Karpas-422 (cell line): ENCODE measurements at regions not wholly inside any gene's neighbourhood (a gene's known extent, or its start where the extent isn't known, plus 50 kb on each side); places are given as distances from the start of the nearest gene placed in this dataset.

Experiments
- DNase-seq: peaks from one replicate; pipeline ENCODE4 v3.0.0-alpha.2; 2015
- H2AFZ ChIP-seq: fragments of 200-600 bp; sonication (generic); 2 replicates; pipeline ENCODE4 v1.6.1; 2014; ENCODE audit warnings: antibody characterized with exemption, low read length, mixed read lengths
- H3K27ac ChIP-seq: fragments of 200-600 bp; sonication (generic); 2 replicates; pipeline ENCODE4 v1.5.1; 2014; ENCODE audit warnings: mild to moderate bottlenecking, low read length, moderate library complexity
- H3K27me3 ChIP-seq: fragments of 200-600 bp; sonication (generic); 2 replicates; pipeline ENCODE4 v1.6.1; 2014; ENCODE audit warnings: low read length, mixed read lengths
- H3K36me3 ChIP-seq: fragments of 200-600 bp; sonication (generic); 2 replicates; pipeline ENCODE4 v1.6.1; 2014; ENCODE audit warnings: low read length, mixed read lengths; ENCODE audit not compliant: insufficient read depth
- H3K4me1 ChIP-seq: fragments of 200-600 bp; sonication (generic); 2 replicates; pipeline ENCODE4 v1.6.1; 2014; ENCODE audit warnings: mild to moderate bottlenecking, low read length, mixed read lengths
- H3K4me2 ChIP-seq: fragments of 200-600 bp; sonication (generic); 2 replicates; pipeline ENCODE4 v1.6.1; 2014; ENCODE audit warnings: low read length, low read depth, mild to moderate bottlenecking; ENCODE audit not compliant: poor library complexity, severe bottlenecking
- H3K4me3 ChIP-seq: fragments of 200-600 bp; sonication (generic); 2 replicates; pipeline ENCODE4 v1.5.1; 2014; ENCODE audit warnings: mild to moderate bottlenecking, antibody characterized with exemption, low read length, mixed read lengths
- H3K79me2 ChIP-seq: fragments of 200-600 bp; sonication (generic); 2 replicates; pipeline ENCODE4 v1.6.1; 2014; ENCODE audit warnings: mild to moderate bottlenecking, low read length, mixed read lengths
- H3K9ac ChIP-seq: fragments of 200-600 bp; sonication (generic); 2 replicates; pipeline ENCODE4 v1.6.0; 2014; ENCODE audit warnings: low read length
- H3K9me2 ChIP-seq: fragments of 200-600 bp; sonication (generic), shearing (Covaris generic); replicated peaks from 2 replicates; pipeline ENCODE4 v1.6.0; 2014; ENCODE audit warnings: mild to moderate bottlenecking, low read length, moderate library complexity; ENCODE audit not compliant: insufficient read depth
- H3K9me3 ChIP-seq: fragments of 300-700, 200-600 bp; sonication (generic); 2 replicates; pipeline ENCODE4 v1.6.1; 2014; ENCODE audit warnings: low read length, mixed read lengths
- H4K20me1 ChIP-seq: fragments of 200-600 bp; sonication (generic); 2 replicates; pipeline ENCODE4 v1.6.1; 2014; ENCODE audit warnings: mild to moderate bottlenecking, antibody characterized with exemption, low read length, low read depth; ENCODE audit not compliant: insufficient read depth

- no peak overlapping the region for H3K4me3 ChIP-seq
- H3K27ac ChIP-seq: no peak overlapping the region
- no peaks in the 10 kb centered on the region for H3K9me2 ChIP-seq
- H3K79me2 ChIP-seq: no peaks in the 10 kb centered on the region
- H3K4me2 ChIP-seq: no peak overlapping the region
- H3K9ac ChIP-seq: no peak overlapping the region
- no peaks in the 10 kb centered on the region for H3K27me3 ChIP-seq
- H3K4me1 ChIP-seq: no peaks in the 10 kb centered on the region
- no peaks in the 10 kb centered on the region for H3K36me3 ChIP-seq
- no peak for DNase-seq
- H3K9me3 ChIP-seq: no peaks in the 10 kb centered on the region
- no peaks in the 10 kb centered on the region for H4K20me1 ChIP-seq
- no peak overlapping the region for H2AFZ ChIP-seq
These were observed 275.2 kb downstream of the CDH9 start for GRCh38 chr5:26763215-26763614.

- H3K9me3 ChIP-seq: no peaks in the 10 kb centered on the region
- H3K36me3 ChIP-seq: no peaks in the 10 kb centered on the region
- H3K4me3 ChIP-seq: no peak overlapping the region
- H3K4me1 ChIP-seq: no peaks in the 10 kb centered on the region
- no peaks in the 10 kb centered on the region for H3K79me2 ChIP-seq
- DNase-seq: no peak
- 0 out of 2 replicates have a peak, but pooled peaks cover 4% of the 10 kb centered on the region for H3K9me2 ChIP-seq
- H3K27me3 ChIP-seq: no peaks in the 10 kb centered on the region
- no peak overlapping the region for H3K4me2 ChIP-seq
- H3K9ac ChIP-seq: no peak overlapping the region
- H4K20me1 ChIP-seq: no peaks in the 10 kb centered on the region
- H3K27ac ChIP-seq: no peak overlapping the region
- H2AFZ ChIP-seq: no peak overlapping the region
These were observed 276.9 kb downstream of the CDH9 start for GRCh38 chr5:26761446-26761845.

DNA sequence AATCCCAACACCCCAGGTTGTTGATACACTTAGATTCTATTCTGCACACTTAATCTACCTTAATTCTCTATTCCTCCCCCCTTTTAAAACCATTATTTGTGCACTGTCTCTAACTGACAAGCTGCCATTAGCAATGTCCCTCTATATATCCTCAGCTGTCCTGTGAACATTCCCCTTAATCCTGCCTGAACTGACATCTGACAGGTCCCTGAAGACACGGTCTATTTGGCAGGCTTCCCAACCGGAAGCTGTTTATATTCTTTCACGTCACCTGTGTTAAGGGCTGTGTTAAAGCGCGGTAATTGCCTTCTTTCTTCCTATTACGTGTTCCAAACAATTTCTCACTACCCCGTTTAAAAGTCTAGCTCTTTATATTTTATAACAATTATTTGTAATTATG lies 277.3 kb downstream of the CDH9 start:
- Histone ChIP-seq H4K20me1 (no peaks in the 10 kb centered on the region), H3K79me2 (no peaks in the 10 kb centered on the region), H3K4me3 (no peak overlapping the region), H3K9ac (no peak overlapping the region), H3K9me3 (no peaks in the 10 kb centered on the region; the same call in 1 of the 2 replicates), H3K27ac (no peak overlapping the region), H3K27me3 (no peaks in the 10 kb centered on the region), H2AFZ (no peak overlapping the region), H3K4me1 (no peaks in the 10 kb centered on the region), H3K36me3 (no peaks in the 10 kb centered on the region), H3K4me2 (no peak overlapping the region), H3K9me2 (0 out of 2 replicates have a peak, but pooled peaks cover 4% of the 10 kb centered on the region)
- DNase-seq: no peak

GRCh38 chr5:26757941-26758340 lies 280.4 kb downstream of the CDH9 start:
- no peak overlapping the region for H3K4me2 ChIP-seq
- H4K20me1 ChIP-seq: no peaks in the 10 kb centered on the region
- H3K27me3 ChIP-seq: no peaks in the 10 kb centered on the region
- H3K36me3 ChIP-seq: no peaks in the 10 kb centered on the region
- H3K9ac ChIP-seq: no peak overlapping the region
- H3K4me1 ChIP-seq: no peaks in the 10 kb centered on the region
- no peak for DNase-seq
- H3K9me2 ChIP-seq: 0 out of 2 replicates have a peak, but pooled peaks cover 4% of the 10 kb centered on the region
- H3K79me2 ChIP-seq: no peaks in the 10 kb centered on the region
- no peak overlapping the region for H3K4me3 ChIP-seq
- H2AFZ ChIP-seq: no peak overlapping the region
- H3K27ac ChIP-seq: no peak overlapping the region
- peaks cover 6% of the 10 kb centered on the region for H3K9me3 ChIP-seq

DNA sequence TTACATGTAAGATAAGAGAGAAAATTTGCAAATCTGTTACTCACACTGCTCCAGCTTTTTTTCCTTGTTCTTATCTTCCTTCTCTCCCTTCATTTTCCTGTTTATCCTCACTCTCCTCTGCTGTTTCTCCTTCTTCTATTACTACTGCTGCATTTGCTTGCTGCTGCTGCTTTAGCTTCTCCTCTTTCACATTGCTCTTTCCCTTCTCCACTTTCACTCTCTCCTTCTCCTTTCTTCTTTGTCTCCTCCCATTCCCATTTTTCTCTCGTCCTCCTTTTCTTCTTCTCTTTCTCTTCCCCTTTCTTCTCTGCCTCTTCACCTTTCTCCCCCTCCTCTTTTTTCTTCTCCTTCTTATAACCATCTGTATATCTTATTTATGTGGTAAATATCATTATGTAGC lies 288.6 kb downstream of the CDH9 start:
- Histone ChIP-seq H3K9ac (no peak overlapping the region), H3K9me2 (no peaks in the 10 kb centered on the region), H3K27ac (no peak overlapping the region), H3K9me3 (peaks cover 9% of the 10 kb centered on the region), H3K27me3 (no peaks in the 10 kb centered on the region), H3K4me3 (no peak overlapping the region), H4K20me1 (no peaks in the 10 kb centered on the region), H2AFZ (peak overlapping the region; percentile 26), H3K36me3 (no peaks in the 10 kb centered on the region), H3K4me1 (peaks cover 5% of the 10 kb centered on the region; the same call in 1 of the 2 replicates), H3K79me2 (no peaks in the 10 kb centered on the region), H3K4me2 (peak overlapping the region; percentile 25)
- no peak for DNase-seq

DNA sequence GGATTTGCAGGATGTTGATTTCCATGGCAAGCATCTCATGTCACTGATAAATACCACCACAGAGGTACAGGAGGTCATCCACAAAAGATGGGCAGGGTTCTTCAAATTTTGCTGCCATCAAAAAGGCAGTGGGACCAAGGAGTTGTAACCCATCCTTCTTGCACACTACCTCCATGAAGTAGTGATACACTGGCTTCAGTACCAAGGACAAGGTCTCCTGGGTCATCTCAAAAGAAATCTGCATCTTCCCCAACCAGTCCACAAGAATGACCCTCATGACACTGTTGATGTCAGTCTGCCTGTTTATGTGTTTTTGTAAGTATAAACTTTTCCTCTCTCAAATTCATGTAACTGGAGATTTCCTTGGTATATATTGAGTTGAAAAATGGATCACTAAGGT lies 298.2 kb downstream of the CDH9 start:
- no peak overlapping the region for H3K4me3 ChIP-seq
- no peaks in the 10 kb centered on the region; the same call in 1 of the 2 replicates for H3K36me3 ChIP-seq
- peaks cover 12% of the 10 kb centered on the region; the same call in 1 of the 2 replicates for H3K9me3 ChIP-seq
- no peak overlapping the region for H3K4me2 ChIP-seq
- no peaks in the 10 kb centered on the region for H3K79me2 ChIP-seq
- peak overlapping the region; percentile 21; the same call in 1 of the 2 replicates for H2AFZ ChIP-seq
- no peaks in the 10 kb centered on the region for H3K9me2 ChIP-seq
- no peaks in the 10 kb centered on the region for H3K4me1 ChIP-seq
- no peak overlapping the region for H3K27ac ChIP-seq
- H3K27me3 ChIP-seq: no peaks in the 10 kb centered on the region
- no peak overlapping the region for H3K9ac ChIP-seq
- no peaks in the 10 kb centered on the region for H4K20me1 ChIP-seq
- no peak for DNase-seq

DNA sequence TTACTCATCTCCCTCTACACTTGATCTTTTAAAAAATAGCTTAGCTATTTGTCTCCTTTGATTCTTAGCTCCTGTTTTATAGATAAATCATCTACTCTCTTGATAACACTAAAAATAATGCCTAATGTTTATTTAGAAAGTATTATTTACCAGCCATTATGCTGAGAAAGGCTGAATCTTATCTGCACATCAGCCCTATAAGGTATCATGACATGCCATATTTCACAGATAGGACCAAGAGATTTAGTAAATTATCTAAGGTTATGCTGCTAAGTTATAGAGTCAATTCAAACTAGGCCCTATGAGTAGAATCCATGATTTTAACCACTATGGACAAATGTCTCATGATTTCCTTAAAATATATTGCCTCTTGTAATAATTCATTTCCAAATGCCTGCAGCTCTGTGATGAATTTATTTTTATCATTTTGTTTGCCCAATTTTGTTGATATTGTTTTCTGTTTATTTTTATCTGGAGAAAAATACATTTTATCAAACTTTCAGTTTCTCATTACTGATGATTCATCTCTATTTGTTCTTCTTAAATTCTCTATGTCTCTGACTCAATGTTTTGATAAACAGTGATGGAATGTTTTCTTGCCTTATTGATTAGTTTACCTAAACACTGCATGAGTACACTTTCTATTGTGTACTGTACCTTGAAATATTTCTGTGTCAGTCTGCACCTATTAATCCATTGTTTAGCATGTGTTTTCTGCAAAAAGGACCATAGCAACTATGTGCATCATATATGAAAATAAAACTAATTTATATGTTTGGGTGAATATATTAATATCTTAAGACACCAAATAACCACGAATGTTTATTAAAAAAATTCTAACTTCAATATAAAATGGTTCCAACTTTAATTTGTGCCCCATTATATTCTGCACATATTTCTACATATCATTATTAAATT lies 300.8 kb downstream of the CDH9 start:
- peak overlapping the region; percentile 33; the same call in 1 of the 2 replicates for H2AFZ ChIP-seq
- no peaks in the 10 kb centered on the region; the same call in 1 of the 2 replicates for H3K36me3 ChIP-seq
- no peak overlapping the region for H3K27ac ChIP-seq
- H3K9me2 ChIP-seq: no peaks in the 10 kb centered on the region
- H3K27me3 ChIP-seq: no peaks in the 10 kb centered on the region
- H4K20me1 ChIP-seq: no peaks in the 10 kb centered on the region
- no peak overlapping the region for H3K4me2 ChIP-seq
- no peak overlapping the region for H3K4me3 ChIP-seq
- no peak overlapping the region for H3K9ac ChIP-seq
- no peaks in the 10 kb centered on the region for H3K4me1 ChIP-seq
- no peak for DNase-seq
- H3K9me3 ChIP-seq: peaks cover 20% of the 10 kb centered on the region; the same call in 1 of the 2 replicates
- no peaks in the 10 kb centered on the region for H3K79me2 ChIP-seq

GRCh38 chr5:26727916-26728315 lies 310.5 kb downstream of the CDH9 start:
- H3K9ac ChIP-seq: no peak overlapping the region
- no peak for DNase-seq
- no peak overlapping the region for H3K4me3 ChIP-seq
- H3K9me2 ChIP-seq: no peaks in the 10 kb centered on the region
- H3K27me3 ChIP-seq: no peaks in the 10 kb centered on the region
- H3K36me3 ChIP-seq: no peaks in the 10 kb centered on the region
- no peak overlapping the region for H3K27ac ChIP-seq
- H3K4me1 ChIP-seq: no peaks in the 10 kb centered on the region
- no peaks in the 10 kb centered on the region for H3K9me3 ChIP-seq
- H3K79me2 ChIP-seq: no peaks in the 10 kb centered on the region
- no peaks in the 10 kb centered on the region for H4K20me1 ChIP-seq
- H2AFZ ChIP-seq: peak overlapping the region; percentile 90
- H3K4me2 ChIP-seq: no peak overlapping the region
